Psoas muscle (tissue), 7 donors: ENCODE measurements at regions not wholly inside any gene's neighbourhood (a gene's known extent, or its start where the extent isn't known, plus 50 kb on each side); places are given as distances from the start of the nearest gene placed in this dataset.

ENCODE experiments used
- ATAC-seq, 4 donors: fragments of 200-7000 bp; cut with Tn5 transposase; one replicate each; pipeline ENCODE4 v1.9.1; 2020; ENCODE audit warnings: moderate library complexity in 3 of 4, mild to moderate bottlenecking in 2 of 4
- DNase-seq, 2 donors: peaks; one replicate each; pipeline ENCODE4 v3.0.0-alpha.2; 2020
- H3K27ac ChIP-seq: fragments of 200-600 bp; one replicate; pipeline ENCODE4 v1.8.0; 2022
- H3K27me3 ChIP-seq, 3 donors: fragments of 200-600 bp in 1 of 3; one replicate each; pipeline versions ENCODE4 v1.6.1 to v1.8.0; 2013 to 2022; ENCODE audit warnings: low read length in 2 of 3, mild to moderate bottlenecking in 2 of 3, moderate library complexity in 1 of 3; ENCODE audit not compliant: insufficient read depth in 3 of 3
- H3K36me3 ChIP-seq, 2 donors: fragments of 200-600 bp in 1 of 2; one replicate each; pipeline versions ENCODE4 v1.6.1 to v1.8.0; 2013 to 2022; ENCODE audit warnings: low read depth in 1 of 2, mild to moderate bottlenecking in 1 of 2, moderate library complexity in 1 of 2; ENCODE audit not compliant: insufficient read depth in 1 of 2
- H3K4me1 ChIP-seq: fragments of 200-600 bp; one replicate; pipeline ENCODE4 v1.8.0; 2022
- H3K4me3 ChIP-seq: fragments of 200-600 bp; one replicate; pipeline ENCODE4 v1.8.0; 2022; ENCODE audit warnings: mild to moderate bottlenecking
- H3K9me3 ChIP-seq: fragments of 200-600 bp; one replicate; pipeline ENCODE4 v1.8.0; 2022
- CTCF ChIP-seq: fragments of 200-600 bp; IDR thresholded peaks from one replicate; pipeline ENCODE4 v1.8.0; 2022; ENCODE audit warnings: antibody characterized with exemption
- WGBS, 3 donors: extraction: QIAGEN DNeasy Blood & Tissue Kit; methylation state at CpG; one replicate each; pipeline versions ENCODE4 v1.1.6 to v1.1.7; 2013; 5-methylcytosine and 5-hydroxymethylcytosine counted together
- intact Hi-C, 2 donors: fragments of 100-400 bp; cut with DNase I; formaldehyde crosslinking; loops; one replicate each; pipeline versions ENCODE4 v1.11.0 to v1.14.2; 2022
- donor health status: healthy with polysubstance abuse.
- donor health status: DM: no; HTN: no; CAD: no; lungs with moderate emphysema.
- donor health status: Bipolar disorder and iron deficiency.
- donor health status: healthy.
- donor health status: DM: yes; HTN: yes; CAD: no.
- donor health status: DM: no; HTN: no; CAD: no.
- donor health status: DM: yes; HTN: yes; CAD: no.

- H3K36me3 ChIP-seq: no peaks in the 10 kb centered on the region
- H3K27me3 ChIP-seq: peaks cover 0 to 6% (median 0%) of the 10 kb centered on the region in 3 donors
- intact Hi-C loops: no loop called here
- H3K4me1 ChIP-seq: no peaks in the 10 kb centered on the region
- 74 to 84% (median 76%) methylated on average over 3 of the region's 3 CpGs for WGBS, 3 donors
- TF ChIP-seq CTCF: no peak
- H3K4me3 ChIP-seq: no peak overlapping the region
- ATAC-seq (no peak), DNase-seq (no peak)
- H3K9me3 ChIP-seq: no peaks in the 10 kb centered on the region
- no peak overlapping the region for H3K27ac ChIP-seq
Measured at GRCh38 chr10:62548686-62549085, 174.5 kb downstream of the ZNF365 start.

- ATAC-seq (no peak), DNase-seq (no peak)
- WGBS, 3 donors: 70 to 92% (median 85%) methylated on average over 1 of the region's 1 CpG
- intact Hi-C loops: no loop called here
- peaks cover 0 to 3% (median 0%) of the 10 kb centered on the region in 3 donors for H3K27me3 ChIP-seq
- H3K27ac ChIP-seq: no peak overlapping the region
- no peaks in the 10 kb centered on the region for H3K9me3 ChIP-seq
- H3K4me3 ChIP-seq: no peak overlapping the region
- no peak for TF ChIP-seq CTCF
- H3K4me1 ChIP-seq: no peaks in the 10 kb centered on the region
- no peaks in the 10 kb centered on the region for H3K36me3 ChIP-seq
Measured at GRCh38 chr10:62550173-62550572, 176.0 kb downstream of the ZNF365 start.

- peak in 2 of 4 donors; percentile 56 to 68 for ATAC-seq
- 50 to 53% (median 51%) methylated on average over 7 of the region's 7 CpGs for WGBS, 3 donors
- intact Hi-C loops: no loop called here
Measured at GRCh38 chr10:62554632-62555199, 180.5 kb downstream of the ZNF365 start.

GRCh38 chr10:62559481-62560200 lies 185.5 kb downstream of the ZNF365 start:
- H3K4me3 ChIP-seq: no peak overlapping the region
- DNase-seq (no peak), ATAC-seq (no peak)
- peaks cover 10% of the 10 kb centered on the region for H3K4me1 ChIP-seq
- 84 to 85% (median 84%) methylated on average over 5 of the region's 5 CpGs for WGBS, 3 donors
- no peaks in the 10 kb centered on the region for H3K9me3 ChIP-seq
- no peaks in the 10 kb centered on the region for H3K36me3 ChIP-seq
- H3K27ac ChIP-seq: no peak overlapping the region
- H3K27me3 ChIP-seq: no peaks in the 10 kb centered on the region
- no peak for TF ChIP-seq CTCF
- intact Hi-C loops: no loop called here

More at GRCh38 chr10:62554632-62555199, 180.5 kb downstream of the ZNF365 start:
- Histone ChIP-seq H3K36me3 (no peaks in the 10 kb centered on the region), H3K4me3 (no peak overlapping the region), H3K9me3 (no peaks in the 10 kb centered on the region), H3K27me3 (peaks cover 0 to 3% (median 0%) of the 10 kb centered on the region in 3 donors), H3K27ac (no peak overlapping the region), H3K4me1 (no peaks in the 10 kb centered on the region)
- no peak for DNase-seq
- TF ChIP-seq CTCF: peak; percentile 45
